Endodermal cell (in vitro differentiated cells): ENCODE measurements at regions not wholly inside any gene's neighbourhood (a gene's known extent, or its start where the extent isn't known, plus 50 kb on each side); places are given as distances from the start of the nearest gene placed in this dataset.

Experiments
- DNase-seq: peaks from one replicate; pipeline ENCODE4 v3.0.0-alpha.2; 2017
- H3K27ac ChIP-seq: 2 replicates; pipeline ENCODE4 v1.5.1; 2013; ENCODE audit warnings: mild to moderate bottlenecking, low read depth, low read length, moderate library complexity
- H3K27me3 ChIP-seq: 2 replicates; pipeline ENCODE4 v1.6.1; 2013; ENCODE audit warnings: mild to moderate bottlenecking, low read length, moderate library complexity; ENCODE audit not compliant: insufficient read depth, control insufficient read depth, poor library complexity, severe bottlenecking
- H3K36me3 ChIP-seq: 2 replicates; pipeline ENCODE4 v1.7.0; 2013; ENCODE audit warnings: mild to moderate bottlenecking, low read length, moderate library complexity; ENCODE audit not compliant: control insufficient read depth, insufficient read depth
- H3K4me1 ChIP-seq: one replicate; pipeline ENCODE4 v1.7.0; 2013; ENCODE audit warnings: low read length; ENCODE audit not compliant: control insufficient read depth, insufficient read depth
- H3K4me3 ChIP-seq: 2 replicates; pipeline ENCODE4 v1.5.1; 2013; ENCODE audit warnings: mild to moderate bottlenecking, low read length, moderate library complexity
- H3K9ac ChIP-seq: 2 replicates; pipeline ENCODE4 v1.6.1; 2013; ENCODE audit warnings: mild to moderate bottlenecking, low read length, moderate library complexity; ENCODE audit not compliant: poor library complexity, severe bottlenecking; ENCODE audit errors: extremely low read depth
- H3K9me3 ChIP-seq: 2 replicates; pipeline ENCODE4 v1.6.1; 2013; ENCODE audit warnings: mild to moderate bottlenecking, low read length, moderate library complexity; ENCODE audit not compliant: control insufficient read depth
- H3K27ac Mint-ChIP-seq: 2 replicates; pipeline ENCODE4 v1.8.0; 2020; ENCODE audit warnings: mixed read lengths
- H3K27me3 Mint-ChIP-seq: 2 replicates; pipeline ENCODE4 v1.8.0; 2021; ENCODE audit warnings: mild to moderate bottlenecking, mixed read lengths; ENCODE audit not compliant: insufficient read depth
- H3K36me3 Mint-ChIP-seq: 2 replicates; pipeline ENCODE4 v1.8.0; 2020; ENCODE audit warnings: low read depth, mixed read lengths
- H3K4me1 Mint-ChIP-seq: 2 replicates; pipeline ENCODE4 v1.8.0; 2020; ENCODE audit warnings: mixed read lengths
- H3K4me3 Mint-ChIP-seq: 2 replicates; pipeline ENCODE4 v1.8.0; 2020; ENCODE audit warnings: mild to moderate bottlenecking, moderate library complexity, mixed read lengths
- H3K9me3 Mint-ChIP-seq: 2 replicates; pipeline ENCODE4 v1.8.0; 2020; ENCODE audit warnings: mild to moderate bottlenecking, mixed read lengths
- CTCF ChIP-seq: fragments of 200-600 bp; sonication (generic); conservative IDR thresholded peaks from 2 replicates; pipeline ENCODE4 v1.5.0; 2021; ENCODE audit warnings: antibody characterized with exemption, mild to moderate bottlenecking
- WGBS, 2 experiments: methylation state at CpG; one replicate each; pipeline versions ENCODE4 v1.1.5 to v1.1.7; 2013; ENCODE audit warnings: missing lambda C conversion rate in 2 of 2, mixed read lengths in 1 of 2; ENCODE audit not compliant: insufficient coverage in 1 of 2, insufficient read length in 1 of 2; 5-methylcytosine and 5-hydroxymethylcytosine counted together

GRCh38 chr5:98106116-98107031 lies 667.1 kb upstream of the RGMB start:
- no peak overlapping the region for H3K27ac ChIP-seq
- H3K4me3 ChIP-seq: no peak overlapping the region

GRCh38 chr5:98108497-98108896 lies 665.0 kb upstream of the RGMB start:
- H3K27me3 ChIP-seq: no peaks in the 10 kb centered on the region
- Mint-ChIP-seq H3K9me3 (peaks cover 10% of the 10 kb centered on the region), H3K27ac (no peak overlapping the region), H3K4me1 (no peaks in the 10 kb centered on the region), H3K27me3 (no peaks in the 10 kb centered on the region), H3K36me3 (peaks cover 11% of the 10 kb centered on the region), H3K4me3 (no peak overlapping the region)
- no peak overlapping the region for H3K27ac ChIP-seq
- no peak overlapping the region for H3K9ac ChIP-seq
- no peak for TF ChIP-seq CTCF
- 100% methylated on average over 1 of the region's 1 CpG; no CpG with 5 or more reads in 1 of the 2 experiments for WGBS, 2 experiments
- peaks cover 11% of the 10 kb centered on the region for H3K9me3 ChIP-seq
- H3K4me3 ChIP-seq: no peak overlapping the region
- no peaks in the 10 kb centered on the region for H3K4me1 ChIP-seq
- H3K36me3 ChIP-seq: peaks cover 11% of the 10 kb centered on the region
- DNase-seq: no peak

More at GRCh38 chr5:98106116-98107031, 667.1 kb upstream of the RGMB start:
- Histone ChIP-seq H3K9ac (no peak overlapping the region), H3K9me3 (no peaks in the 10 kb centered on the region), H3K27me3 (no peaks in the 10 kb centered on the region), H3K4me1 (no peaks in the 10 kb centered on the region), H3K36me3 (no peaks in the 10 kb centered on the region)
- Mint-ChIP-seq H3K4me3 (no peak overlapping the region), H3K4me1 (no peaks in the 10 kb centered on the region), H3K27me3 (no peaks in the 10 kb centered on the region), H3K27ac (no peak overlapping the region), H3K9me3 (no peaks in the 10 kb centered on the region), H3K36me3 (no peaks in the 10 kb centered on the region)
- 72 to 87% methylated on average over 3 to 4 of the region's 4 CpGs for WGBS, 2 experiments
- no peak for DNase-seq
- no peak for TF ChIP-seq CTCF

- peaks cover 12% of the 10 kb centered on the region for H3K9me3 ChIP-seq
- Mint-ChIP-seq H3K36me3 (peaks cover 20% of the 10 kb centered on the region), H3K27me3 (no peaks in the 10 kb centered on the region), H3K9me3 (peaks cover 21% of the 10 kb centered on the region), H3K27ac (no peak overlapping the region), H3K4me3 (no peak overlapping the region), H3K4me1 (no peaks in the 10 kb centered on the region)
- 98% methylated on average over 2 of the region's 2 CpGs; no CpG with 5 or more reads in 1 of the 2 experiments for WGBS, 2 experiments
- no peak overlapping the region for H3K27ac ChIP-seq
- no peak for TF ChIP-seq CTCF
- DNase-seq: no peak
- H3K4me1 ChIP-seq: no peaks in the 10 kb centered on the region
- no peak overlapping the region for H3K9ac ChIP-seq
- H3K4me3 ChIP-seq: no peak overlapping the region
- peaks cover 11% of the 10 kb centered on the region for H3K36me3 ChIP-seq
- no peaks in the 10 kb centered on the region for H3K27me3 ChIP-seq
These were observed 663.9 kb upstream of the RGMB start for GRCh38 chr5:98109561-98110006.
